Gastroesophageal sphincter (tissue), 4 donors: ENCODE measurements at regions not wholly inside any gene's neighbourhood (a gene's known extent, or its start where the extent isn't known, plus 50 kb on each side); places are given as distances from the start of the nearest gene placed in this dataset.
"Not testable (repeated sequence)": the region's sequence is repeated elsewhere in the genome, so short reads cannot be mapped to it uniquely, and the experiment has no call there.

Experiments
- ATAC-seq: fragments of 150-250 bp; one replicate; pipeline ENCODE4 v1.9.1; 2016; ENCODE audit warnings: mild to moderate bottlenecking, moderate library complexity
- H3K27ac ChIP-seq, 4 donors: fragments of 200-600 bp; sonication (generic) in 3 of 4; 1 replicate in 3 of 4; 2 replicates in 1 of 4; pipeline ENCODE4 v1.5.1; 2016 to 2019
- H3K27me3 ChIP-seq: fragments of 200-600 bp; sonication (generic); one replicate; pipeline ENCODE4 v1.5.1; 2019
- H3K36me3 ChIP-seq, 2 donors: fragments of 200-600 bp; sonication (generic); one replicate each; pipeline ENCODE4 v1.5.1; 2019; ENCODE audit warnings: control low read depth in 1 of 2
- H3K4me1 ChIP-seq, 3 donors: fragments of 200-600 bp; sonication (generic); 1 replicate in 2 of 3; 2 replicates in 1 of 3; pipeline ENCODE4 v1.5.1; 2016 to 2019; ENCODE audit warnings: control low read depth in 2 of 3
- H3K4me3 ChIP-seq, 2 donors: fragments of 200-600 bp; sonication (generic); one replicate each; pipeline ENCODE4 v1.5.1; 2019; ENCODE audit warnings: mild to moderate bottlenecking in 1 of 2, moderate library complexity in 1 of 2
- H3K9me3 ChIP-seq, 3 donors: fragments of 200-600 bp; sonication (generic); one replicate each; pipeline ENCODE4 v1.5.1; 2017 to 2019; ENCODE audit warnings: control low read depth in 2 of 3
- CTCF ChIP-seq, 4 experiments: fragments of 200-600 bp in 2 of 4; fragments of 450-650 bp in 2 of 4; sonication (generic) in 1 of 4; IDR thresholded peaks; one replicate each; pipeline ENCODE4 v1.5.1; 2017 to 2019; ENCODE audit warnings: antibody characterized with exemption in 4 of 4, mild to moderate bottlenecking in 2 of 4, moderate library complexity in 2 of 4
- EP300 ChIP-seq: sonication (generic); formaldehyde crosslinking; IDR thresholded peaks from one replicate; pipeline ENCODE4 v1.6.1; 2017; ENCODE audit warnings: antibody characterized with exemption, mild to moderate bottlenecking
- POLR2A ChIP-seq, 2 donors: fragments of 450-650 bp; IDR thresholded peaks; one replicate each; pipeline ENCODE4 v1.6.1; 2017; ENCODE audit warnings: antibody characterized with exemption in 2 of 2, mild to moderate bottlenecking in 2 of 2, moderate library complexity in 1 of 2
- POLR2AphosphoS5 ChIP-seq: sonication (generic); formaldehyde crosslinking; IDR thresholded peaks from one replicate; pipeline ENCODE4 v1.6.1; 2017; ENCODE audit warnings: antibody characterized with exemption
- WGBS, 2 donors: methylation state at CpG; one replicate each; pipeline ENCODE4 v1.1.5; 2018; ENCODE audit warnings: low coverage in 1 of 2; 5-methylcytosine and 5-hydroxymethylcytosine counted together

GRCh38 chr1:79899914-79900313 is 893.4 kb upstream of the ADGRL4 start:
- Histone ChIP-seq H3K36me3 (no peaks in the 10 kb centered on the region), H3K4me1 (peaks cover 0 to 11% (median 0%) of the 10 kb centered on the region in 3 donors), H3K27ac (no peak overlapping the region), H3K4me3 (no peak overlapping the region), H3K9me3 (no peaks in the 10 kb centered on the region), H3K27me3 (no peaks in the 10 kb centered on the region)
- WGBS, 2 donors: 47 to 64% methylated on average over 4 of the region's 4 CpGs
- no peak for ATAC-seq
- TF ChIP-seq CTCF (IDR thresholded peaks at IDR 0.05): no peak
- no peak for TF ChIP-seq POLR2A (IDR thresholded peaks at IDR 0.05)
- no peak for TF ChIP-seq POLR2AphosphoS5
- no peak for TF ChIP-seq EP300

- WGBS, 2 donors: 73% methylated on average over 2 of the region's 2 CpGs; no CpG with 5 or more reads in 1 of the 2 donors
- Histone ChIP-seq H3K4me1 (no peaks in the 10 kb centered on the region), H3K4me3 (no peak overlapping the region), H3K9me3 (no peaks in the 10 kb centered on the region), H3K36me3 (no peaks in the 10 kb centered on the region), H3K27ac (no peak overlapping the region), H3K27me3 (no peaks in the 10 kb centered on the region)
- ATAC-seq: no peak
- TF ChIP-seq POLR2AphosphoS5 (no peak), CTCF (IDR thresholded peaks at IDR 0.05) (no peak), EP300 (no peak), POLR2A (IDR thresholded peaks at IDR 0.05) (no peak)
Observed at GRCh38 chr1:79896140-79896539, 889.6 kb upstream of the ADGRL4 start.

GRCh38 chr1:79895573-79895972 is 889.0 kb upstream of the ADGRL4 start:
- WGBS, 2 donors: 74 to 92% methylated on average over 2 of the region's 2 CpGs
- Histone ChIP-seq H3K27ac (no peak overlapping the region), H3K4me3 (no peak overlapping the region), H3K9me3 (no peaks in the 10 kb centered on the region), H3K36me3 (no peaks in the 10 kb centered on the region), H3K27me3 (no peaks in the 10 kb centered on the region), H3K4me1 (no peaks in the 10 kb centered on the region)
- no peak for ATAC-seq
- TF ChIP-seq POLR2AphosphoS5: no peak
- no peak for TF ChIP-seq EP300
- TF ChIP-seq POLR2A (IDR thresholded peaks at IDR 0.05): no peak
- no peak for TF ChIP-seq CTCF (IDR thresholded peaks at IDR 0.05)

GRCh38 chr1:79894129-79894528 is 887.6 kb upstream of the ADGRL4 start:
- ATAC-seq, H3K9me3 ChIP-seq, H3K4me3 ChIP-seq, H3K4me1 ChIP-seq, H3K36me3 ChIP-seq, H3K27me3 ChIP-seq, H3K27ac ChIP-seq: not testable (repeated sequence)
- WGBS, 2 donors: no CpG with 5 or more reads among the region's 6 CpGs

- no peak overlapping the region for H3K27ac ChIP-seq
- no peaks in the 10 kb centered on the region for H3K27me3 ChIP-seq
- H3K36me3 ChIP-seq: no peaks in the 10 kb centered on the region
- no peak for ATAC-seq
- H3K9me3 ChIP-seq: no peaks in the 10 kb centered on the region
- TF ChIP-seq POLR2AphosphoS5 (no peak), EP300 (no peak), CTCF (IDR thresholded peaks at IDR 0.05) (no peak), POLR2A (IDR thresholded peaks at IDR 0.05) (no peak)
- H3K4me1 ChIP-seq: no peaks in the 10 kb centered on the region
- H3K4me3 ChIP-seq: no peak overlapping the region
Observed at GRCh38 chr1:79887059-79887458, 880.5 kb upstream of the ADGRL4 start.

GRCh38 chr1:79885101-79885500 is 878.6 kb upstream of the ADGRL4 start:
- Histone ChIP-seq H3K27me3 (no peaks in the 10 kb centered on the region), H3K36me3 (no peaks in the 10 kb centered on the region), H3K4me1 (no peaks in the 10 kb centered on the region), H3K9me3 (no peaks in the 10 kb centered on the region), H3K4me3 (no peak overlapping the region), H3K27ac (no peak overlapping the region)
- ATAC-seq: no peak
- no peak for TF ChIP-seq POLR2A (IDR thresholded peaks at IDR 0.05)
- no peak for TF ChIP-seq CTCF (IDR thresholded peaks at IDR 0.05)
- TF ChIP-seq EP300: no peak
